SK-MEL-5 (cell line): ENCODE measurements at regions not wholly inside any gene's neighbourhood (a gene's known extent, or its start where the extent isn't known, plus 50 kb on each side); places are given as distances from the start of the nearest gene placed in this dataset.

Experiments
- DNase-seq: peaks from one replicate; pipeline ENCODE4 v3.0.0-alpha.2; 2016; ENCODE audit warnings: low read depth, low spot score
- in situ Hi-C: cut with HindIII; loops from 2 replicates; pipeline ENCODE4 v1.10.0; 2016; ENCODE audit warnings: low sequenced_read_pairs, high pct_unique_total_duplicates, low pct_unique_long_range_greater_than_20kb

GRCh38 chr13:106722620-106723019, 154.7 kb upstream of the ARGLU1 start:
- no peak for DNase-seq
- in situ Hi-C loops: no loop called here

- in situ Hi-C loops: no loop called here
- DNase-seq: no peak
Observed at GRCh38 chr13:106721599-106721998, 153.7 kb upstream of the ARGLU1 start.

- in situ Hi-C loops: no loop called here
- DNase-seq: no peak
Observed at GRCh38 chr13:106714271-106714982, 146.5 kb upstream of the ARGLU1 start.

- DNase-seq: no peak
- in situ Hi-C loops: no loop called here
Observed at GRCh38 chr13:106712381-106712780, 144.4 kb upstream of the ARGLU1 start.

- in situ Hi-C loops: no loop called here
- DNase-seq: no peak
Observed at GRCh38 chr13:106710266-106710665, 142.3 kb upstream of the ARGLU1 start.

- in situ Hi-C loops: no loop called here
- no peak for DNase-seq
Observed at GRCh38 chr13:106709522-106709921, 141.6 kb upstream of the ARGLU1 start.

GRCh38 chr13:106702505-106702904, 134.6 kb upstream of the ARGLU1 start:
- DNase-seq: no peak
- in situ Hi-C loops: no loop called here

GRCh38 chr13:106701771-106702341, 133.9 kb upstream of the ARGLU1 start:
- in situ Hi-C loops: no loop called here
- DNase-seq: no peak

GRCh38 chr13:106700439-106700838, 132.5 kb upstream of the ARGLU1 start:
- in situ Hi-C loops: no loop called here

GRCh38 chr13:106700007-106700406, 132.1 kb upstream of the ARGLU1 start:
- in situ Hi-C loops: no loop called here

More at GRCh38 chr13:106700439-106700838, 132.5 kb upstream of the ARGLU1 start:
- DNase-seq: no peak

GRCh38 chr13:106699311-106699710, 131.4 kb upstream of the ARGLU1 start:
- in situ Hi-C loops: no loop called here
- no peak for DNase-seq

More at GRCh38 chr13:106700007-106700406, 132.1 kb upstream of the ARGLU1 start:
- no peak for DNase-seq

GRCh38 chr13:106696719-106697118, 128.8 kb upstream of the ARGLU1 start:
- in situ Hi-C loops: no loop called here
- no peak for DNase-seq

GRCh38 chr13:106696140-106696539, 128.2 kb upstream of the ARGLU1 start:
- in situ Hi-C loops: no loop called here
- DNase-seq: no peak

- in situ Hi-C loops: no loop called here
- no peak for DNase-seq
Observed at GRCh38 chr13:106695139-106695538, 127.2 kb upstream of the ARGLU1 start.

GRCh38 chr13:106691861-106692260, 123.9 kb upstream of the ARGLU1 start:
- no peak for DNase-seq
- in situ Hi-C loops: no loop called here

- no peak for DNase-seq
- in situ Hi-C loops: no loop called here
Observed at GRCh38 chr13:106691341-106691740, 123.4 kb upstream of the ARGLU1 start.

- in situ Hi-C loops: no loop called here
- no peak for DNase-seq
Observed at GRCh38 chr13:106690779-106691178, 122.8 kb upstream of the ARGLU1 start.

- in situ Hi-C loops: no loop called here
- DNase-seq: no peak
Observed at GRCh38 chr13:106689906-106690305, 122.0 kb upstream of the ARGLU1 start.

- in situ Hi-C loops: no loop called here
- DNase-seq: no peak
Observed at GRCh38 chr13:106688940-106689339, 121.0 kb upstream of the ARGLU1 start.
